H1 (cell line): ENCODE measurements at regions not wholly inside any gene's neighbourhood (a gene's known extent, or its start where the extent isn't known, plus 50 kb on each side); places are given as distances from the start of the nearest gene placed in this dataset.
A peak's percentile ranks its signal among the peaks of the same experiment; 100 is the strongest.
"Not testable (repeated sequence)": the region's sequence is repeated elsewhere in the genome, so short reads cannot be mapped to it uniquely, and the experiment has no call there.

ENCODE experiments used
- CTCF ChIA-PET: fragments of 300-600 bp; sonication (Branson Sonifier 250); formaldehyde crosslinking; loops from one replicate; lab custom pipeline; 2021; ENCODE audit not compliant: partially characterized antibody; lab: Charles Lee
- POLR2A ChIA-PET: fragments of 300-600 bp; sonication (Branson Sonifier 250); formaldehyde crosslinking; loops from one replicate; lab custom pipeline; 2021; ENCODE audit warnings: inconsistent platforms; ENCODE audit not compliant: partially characterized antibody; lab: Charles Lee
- DNase-seq, 2 experiments: peaks; one replicate each; pipeline versions ENCODE4 v3.0.0 to v3.0.0-alpha.2; 2010 to 2022; ENCODE audit warnings: low spot score in 2 of 2, low read depth in 1 of 2, mixed read lengths in 1 of 2
- FAIRE-seq: peaks from 2 replicates; lab custom pipeline; 2011; peaks lifted over from hg19 to GRCh38; lab: Jason Lieb, UNC
- H2AFZ ChIP-seq: 2 replicates; pipeline ENCODE4 v1.8.1; 2012; ENCODE audit warnings: low read length, inconsistent platforms
- H2AK5ac ChIP-seq: 2 replicates; pipeline ENCODE4 v1.6.1; 2013; ENCODE audit warnings: low read depth, low read length
- H2BK120ac ChIP-seq: replicated peaks from 2 replicates; pipeline ENCODE3; 2013; ENCODE audit warnings: low read depth, low read length, inconsistent platforms
- H2BK12ac ChIP-seq: 2 replicates; pipeline ENCODE4 v1.6.1; 2013; ENCODE audit warnings: low read depth, low read length
- H2BK15ac ChIP-seq: 2 replicates; pipeline ENCODE4 v1.6.1; 2013; ENCODE audit warnings: low read length
- H2BK20ac ChIP-seq: 2 replicates; pipeline ENCODE4 v1.6.1; 2013; ENCODE audit warnings: low read length
- H2BK5ac ChIP-seq: 2 replicates; pipeline ENCODE4 v1.6.1; 2013; ENCODE audit warnings: low read depth, low read length
- H3K14ac ChIP-seq: 2 replicates; pipeline ENCODE4 v1.6.1; 2013; ENCODE audit warnings: inconsistent platforms; ENCODE audit not compliant: insufficient read length
- H3K18ac ChIP-seq: 2 replicates; pipeline ENCODE4 v1.6.1; 2013; ENCODE audit warnings: low read length; ENCODE audit errors: extremely low read depth
- H3K23ac ChIP-seq: 2 replicates; pipeline ENCODE4 v1.6.1; 2013; ENCODE audit warnings: inconsistent platforms; ENCODE audit not compliant: insufficient read length
- H3K23me2 ChIP-seq: 2 replicates; pipeline ENCODE4 v1.6.1; 2013; ENCODE audit warnings: low read depth, low read length
- H3K27ac ChIP-seq: 2 replicates; pipeline ENCODE4 v1.6.1; 2011; ENCODE audit warnings: low read depth, low read length, inconsistent platforms
- H3K27me3 ChIP-seq, 4 experiments: replicated peaks in 1 of 4; 1 replicate in 1 of 4; 2 replicates in 3 of 4; pipeline versions ENCODE4 v1.6.1 to v1.8.1; 2011 to 2013; ENCODE audit warnings: low read length in 3 of 4, mild to moderate bottlenecking in 3 of 4, inconsistent platforms in 2 of 4, mixed read lengths in 2 of 4, moderate library complexity in 1 of 4; ENCODE audit not compliant: control insufficient read depth in 3 of 4, insufficient read depth in 3 of 4; ENCODE audit errors: extremely low read depth in 1 of 4
- H3K36me3 ChIP-seq, 4 experiments: 2 replicates each; pipeline versions ENCODE4 v1.6.1 to v1.8.1; 2011 to 2013; ENCODE audit warnings: mild to moderate bottlenecking in 4 of 4, low read length in 3 of 4, moderate library complexity in 2 of 4, control low read depth in 1 of 4, inconsistent platforms in 1 of 4; ENCODE audit not compliant: insufficient read depth in 4 of 4, control insufficient read depth in 2 of 4
- H3K4ac ChIP-seq: replicated peaks from 2 replicates; pipeline ENCODE3; 2013; ENCODE audit warnings: low read length, low read depth, mixed read lengths, inconsistent platforms; ENCODE audit not compliant: insufficient read length
- H3K4me1 ChIP-seq, 4 experiments: replicated peaks in 1 of 4; 1 replicate in 1 of 4; 2 replicates in 3 of 4; pipeline versions ENCODE4 v1.6.1 to v1.8.1; 2011 to 2013; ENCODE audit warnings: low read length in 3 of 4, inconsistent platforms in 2 of 4, mixed read lengths in 1 of 4; ENCODE audit not compliant: insufficient read depth in 4 of 4, control insufficient read depth in 3 of 4
- H3K4me2 ChIP-seq, 2 experiments: 2 replicates each; pipeline versions ENCODE4 v1.6.1 to v1.8.1; 2011 to 2013; ENCODE audit warnings: low read depth in 2 of 2, low read length in 2 of 2, control low read depth in 1 of 2, inconsistent platforms in 1 of 2, mild to moderate bottlenecking in 1 of 2; ENCODE audit not compliant: insufficient read depth in 1 of 2
- H3K4me3 ChIP-seq, 4 experiments: fragments of 200-600, 300-600 bp in 1 of 4; sonication (generic), shearing (Covaris generic), sonication (Bioruptor Twin) in 1 of 4; 2 replicates each; pipeline versions ENCODE4 v1.5.1 to v1.8.1; 2011 to 2016; ENCODE audit warnings: low read length in 4 of 4, low read depth in 3 of 4, control low read depth in 2 of 4, inconsistent platforms in 2 of 4, mild to moderate bottlenecking in 2 of 4, mixed read lengths in 1 of 4, moderate library complexity in 1 of 4; ENCODE audit not compliant: insufficient read depth in 2 of 4; ENCODE audit errors: extremely low read depth in 1 of 4
- H3K56ac ChIP-seq: replicated peaks from 2 replicates; pipeline ENCODE3; 2013; ENCODE audit warnings: low read depth, mild to moderate bottlenecking, mixed read lengths, low read length, inconsistent platforms; ENCODE audit not compliant: insufficient read length
- H3K79me1 ChIP-seq: 2 replicates; pipeline ENCODE4 v1.6.1; 2013; ENCODE audit warnings: low read depth, low read length, control low read depth
- H3K79me2 ChIP-seq, 2 experiments: 2 replicates each; pipeline versions ENCODE4 v1.6.1 to v1.8.1; 2012 to 2013; ENCODE audit warnings: low read length in 2 of 2, mild to moderate bottlenecking in 2 of 2, inconsistent platforms in 1 of 2; ENCODE audit not compliant: insufficient read depth in 2 of 2, control insufficient read depth in 1 of 2
- H3K9ac ChIP-seq, 4 experiments: replicated peaks in 1 of 4; 1 replicate in 1 of 4; 2 replicates in 3 of 4; pipeline versions ENCODE4 v1.6.1 to v1.8.1; 2011 to 2013; ENCODE audit warnings: low read depth in 3 of 4, low read length in 3 of 4, control low read depth in 2 of 4, mild to moderate bottlenecking in 2 of 4, moderate library complexity in 2 of 4, inconsistent platforms in 1 of 4; ENCODE audit errors: extremely low read depth in 1 of 4
- H3K9me3 ChIP-seq, 2 experiments: 2 replicates each; pipeline versions ENCODE4 v1.6.1 to v1.8.1; 2012 to 2013; ENCODE audit warnings: mild to moderate bottlenecking in 2 of 2, moderate library complexity in 2 of 2, control low read depth in 1 of 2, inconsistent platforms in 1 of 2, low read depth in 1 of 2, low read length in 1 of 2, mixed read lengths in 1 of 2; ENCODE audit not compliant: insufficient read depth in 2 of 2
- H4K20me1 ChIP-seq, 2 experiments: replicated peaks in 1 of 2; 2 replicates each; pipeline versions ENCODE3 to v1.8.1; 2011 to 2013; ENCODE audit warnings: inconsistent platforms in 2 of 2, low read length in 2 of 2, mild to moderate bottlenecking in 1 of 2; ENCODE audit not compliant: insufficient read depth in 2 of 2, control insufficient read depth in 1 of 2
- H4K5ac ChIP-seq: 2 replicates; pipeline ENCODE4 v1.6.1; 2013; ENCODE audit warnings: low read length, low read depth, mixed read lengths, inconsistent platforms; ENCODE audit not compliant: insufficient read length
- H4K8ac ChIP-seq: 2 replicates; pipeline ENCODE4 v1.8.0; 2013; ENCODE audit warnings: mild to moderate bottlenecking, moderate library complexity, low read length, inconsistent platforms; ENCODE audit not compliant: insufficient read depth; ENCODE audit errors: extremely low read depth
- H4K91ac ChIP-seq: replicated peaks from 2 replicates; pipeline ENCODE3; 2013; ENCODE audit warnings: low read length, mixed read lengths, inconsistent platforms; ENCODE audit not compliant: insufficient read length
- CEBPB ChIP-seq: IDR thresholded peaks from 2 replicates; pipeline ENCODE4 v1.6.1; 2012; ENCODE audit warnings: low read depth, low read length
- WGBS, 2 experiments: shearing (Covaris generic) in 1 of 2; methylation state at CpG; one replicate each; pipeline versions ENCODE4 v1.1.6 to v1.1.7; 2013 to 2015; ENCODE audit warnings: low lambda C conversion rate in 2 of 2, mixed read lengths in 2 of 2, inconsistent platforms in 1 of 2, low coverage in 1 of 2, missing lambda C conversion rate in 1 of 2; ENCODE audit not compliant: insufficient replicate concordance in 2 of 2, insufficient coverage in 1 of 2, insufficient read length in 1 of 2; ENCODE audit errors: extremely low coverage in 1 of 2, missing lambda C conversion rate in 1 of 2; 5-methylcytosine and 5-hydroxymethylcytosine counted together

- H3K56ac ChIP-seq, H2BK20ac ChIP-seq, H3K79me2 ChIP-seq, H3K9ac ChIP-seq, H3K27ac ChIP-seq, DNase-seq, H3K79me1 ChIP-seq, H3K14ac ChIP-seq, H4K91ac ChIP-seq, H3K27me3 ChIP-seq, H3K18ac ChIP-seq, H2BK15ac ChIP-seq, H3K4me2 ChIP-seq, H2AFZ ChIP-seq, H2BK12ac ChIP-seq, H3K23me2 ChIP-seq, H2BK5ac ChIP-seq, H3K9me3 ChIP-seq, H3K23ac ChIP-seq, H3K4me1 ChIP-seq, H4K5ac ChIP-seq, H3K4ac ChIP-seq, H3K36me3 ChIP-seq, POLR2A ChIA-PET, H2AK5ac ChIP-seq, H2BK120ac ChIP-seq, FAIRE-seq, H3K4me3 ChIP-seq, H4K20me1 ChIP-seq, H4K8ac ChIP-seq: not testable (repeated sequence)
- 94% methylated on average over 13 of the region's 13 CpGs; no CpG with 5 or more reads in 1 of the 2 experiments for WGBS, 2 experiments
- peak; percentile 77; the same call in 1 of the 2 replicates for TF ChIP-seq CEBPB
- CTCF ChIA-PET: interaction anchor here (0.6 kb wide), 1 partner anchor 226 kb away, joined by 3 read pairs; no protein-coding TSS in a partner anchor
Observed at GRCh38 chr12:94836952-94837670, 166.4 kb downstream of the NDUFA12 start.
